HAP-1 (cell line): ENCODE measurements at regions not wholly inside any gene's neighbourhood (a gene's known extent, or its start where the extent isn't known, plus 50 kb on each side); places are given as distances from the start of the nearest gene placed in this dataset.
"Not testable (repeated sequence)": the region's sequence is repeated elsewhere in the genome, so short reads cannot be mapped to it uniquely, and the experiment has no call there.

Experiments
- DNase-seq, 2 experiments: peaks; one replicate each; pipeline ENCODE4 v3.0.0-alpha.2; 2016 to 2020; ENCODE audit warnings: low spot score in 2 of 2
- H3K27me3 ChIP-seq: fragments of 250-450 bp; sonication (Bioruptor Pico); 2 replicates; pipeline ENCODE4 v1.5.1; 2020; ENCODE audit warnings: low read depth, mild to moderate bottlenecking, moderate library complexity
- H3K36me3 ChIP-seq: fragments of 250-450 bp; sonication (Bioruptor Pico); replicated peaks from 2 replicates; pipeline ENCODE4 v1.5.1; 2020; ENCODE audit warnings: mild to moderate bottlenecking
- H3K4me1 ChIP-seq: fragments of 250-450 bp; sonication (Bioruptor Pico); 2 replicates; pipeline ENCODE4 v1.5.1; 2020; ENCODE audit warnings: mild to moderate bottlenecking
- H3K4me3 ChIP-seq: fragments of 250-450 bp; sonication (Bioruptor Pico); 2 replicates; pipeline ENCODE4 v1.5.1; 2020; ENCODE audit warnings: mild to moderate bottlenecking, moderate library complexity
- H3K9me3 ChIP-seq: fragments of 250-450 bp; sonication (Bioruptor Pico); 2 replicates; pipeline ENCODE4 v1.5.1; 2020; ENCODE audit warnings: mild to moderate bottlenecking, moderate library complexity
- in situ Hi-C: fragments of 300-500 bp; cut with MboI; formaldehyde crosslinking; loops from 3 replicates; pipeline ENCODE4 v1.14.3; 2020; ENCODE audit warnings: low sequenced_read_pairs, inconsistent platforms, mixed read lengths

- in situ Hi-C loops: no loop called here
- H3K36me3 ChIP-seq: no peaks in the 10 kb centered on the region
- H3K9me3 ChIP-seq: no peaks in the 10 kb centered on the region
- DNase-seq: peak in 1 of 2 experiments; percentile 28
- peaks cover 11% of the 10 kb centered on the region for H3K27me3 ChIP-seq
- H3K4me1 ChIP-seq: no peaks in the 10 kb centered on the region
- no peak overlapping the region for H3K4me3 ChIP-seq
Measured at GRCh38 chr4:147096667-147097604, 151.3 kb upstream of the TTC29 start.

- Histone ChIP-seq H3K4me3 (no peak overlapping the region), H3K9me3 (no peaks in the 10 kb centered on the region), H3K27me3 (peaks cover 11% of the 10 kb centered on the region), H3K36me3 (no peaks in the 10 kb centered on the region), H3K4me1 (no peaks in the 10 kb centered on the region)
- no peak for DNase-seq
- in situ Hi-C loops: no loop called here
Measured at GRCh38 chr4:147101678-147102077, 156.0 kb upstream of the TTC29 start.

- H3K36me3 ChIP-seq: no peaks in the 10 kb centered on the region
- in situ Hi-C loops: no loop called here
- no peak for DNase-seq
- no peak overlapping the region for H3K4me3 ChIP-seq
- peaks cover 11% of the 10 kb centered on the region for H3K27me3 ChIP-seq
- no peaks in the 10 kb centered on the region for H3K4me1 ChIP-seq
- H3K9me3 ChIP-seq: no peaks in the 10 kb centered on the region
Measured at GRCh38 chr4:147102596-147102995, 156.9 kb upstream of the TTC29 start.

GRCh38 chr4:147103403-147103946 is 157.8 kb upstream of the TTC29 start:
- in situ Hi-C loops: no loop called here
- peaks cover 7% of the 10 kb centered on the region for H3K27me3 ChIP-seq
- no peaks in the 10 kb centered on the region for H3K36me3 ChIP-seq
- H3K4me3 ChIP-seq: no peak overlapping the region
- H3K4me1 ChIP-seq: no peaks in the 10 kb centered on the region
- no peak for DNase-seq
- H3K9me3 ChIP-seq: no peaks in the 10 kb centered on the region

- in situ Hi-C loops: no loop called here
- H3K27me3 ChIP-seq: 0 out of 2 replicates have a peak, but pooled peaks cover 4% of the 10 kb centered on the region
- H3K4me1 ChIP-seq: no peaks in the 10 kb centered on the region
- DNase-seq: no peak
- H3K36me3 ChIP-seq: no peaks in the 10 kb centered on the region
- no peak overlapping the region for H3K4me3 ChIP-seq
- no peaks in the 10 kb centered on the region for H3K9me3 ChIP-seq
Measured at GRCh38 chr4:147104768-147105167, 159.1 kb upstream of the TTC29 start.

- Histone ChIP-seq H3K27me3 (no peaks in the 10 kb centered on the region), H3K36me3 (no peaks in the 10 kb centered on the region), H3K4me3 (no peak overlapping the region), H3K9me3 (no peaks in the 10 kb centered on the region), H3K4me1 (no peaks in the 10 kb centered on the region)
- DNase-seq: no peak
- in situ Hi-C loops: no loop called here
Measured at GRCh38 chr4:147108409-147108808, 162.7 kb upstream of the TTC29 start.

GRCh38 chr4:147109800-147110199 is 164.1 kb upstream of the TTC29 start:
- in situ Hi-C loops: no loop called here
- no peak for DNase-seq
- Histone ChIP-seq H3K36me3 (no peaks in the 10 kb centered on the region), H3K9me3 (no peaks in the 10 kb centered on the region), H3K27me3 (no peaks in the 10 kb centered on the region), H3K4me3 (no peak overlapping the region), H3K4me1 (no peaks in the 10 kb centered on the region)

- Histone ChIP-seq H3K36me3 (no peaks in the 10 kb centered on the region), H3K27me3 (no peaks in the 10 kb centered on the region), H3K9me3 (no peaks in the 10 kb centered on the region), H3K4me3 (no peak overlapping the region), H3K4me1 (no peaks in the 10 kb centered on the region)
- in situ Hi-C loops: no loop called here
- DNase-seq: no peak
Measured at GRCh38 chr4:147110473-147111367, 165.1 kb upstream of the TTC29 start.

GRCh38 chr4:147112196-147112595 is 166.5 kb upstream of the TTC29 start:
- H3K4me3 ChIP-seq, DNase-seq, H3K4me1 ChIP-seq, H3K9me3 ChIP-seq, H3K36me3 ChIP-seq, in situ Hi-C loops, H3K27me3 ChIP-seq: not testable (repeated sequence)

- Histone ChIP-seq H3K4me1 (no peaks in the 10 kb centered on the region), H3K36me3 (no peaks in the 10 kb centered on the region), H3K9me3 (no peaks in the 10 kb centered on the region), H3K27me3 (no peaks in the 10 kb centered on the region), H3K4me3 (no peak overlapping the region)
- DNase-seq: no peak
- in situ Hi-C loops: no loop called here
Measured at GRCh38 chr4:147117431-147117830, 171.8 kb upstream of the TTC29 start.

- no peak for DNase-seq
- no peaks in the 10 kb centered on the region for H3K36me3 ChIP-seq
- no peak overlapping the region for H3K4me3 ChIP-seq
- no peaks in the 10 kb centered on the region for H3K4me1 ChIP-seq
- no peaks in the 10 kb centered on the region for H3K9me3 ChIP-seq
- no peaks in the 10 kb centered on the region for H3K27me3 ChIP-seq
- in situ Hi-C loops: no loop called here
Measured at GRCh38 chr4:147118528-147118927, 172.9 kb upstream of the TTC29 start.

- Histone ChIP-seq H3K36me3 (no peaks in the 10 kb centered on the region), H3K27me3 (no peaks in the 10 kb centered on the region), H3K4me1 (no peaks in the 10 kb centered on the region), H3K4me3 (no peak overlapping the region), H3K9me3 (no peaks in the 10 kb centered on the region)
- in situ Hi-C loops: no loop called here
- no peak for DNase-seq
Measured at GRCh38 chr4:147122685-147123084, 177.0 kb upstream of the TTC29 start.

GRCh38 chr4:147123146-147123545 is 177.5 kb upstream of the TTC29 start:
- no peaks in the 10 kb centered on the region for H3K27me3 ChIP-seq
- no peaks in the 10 kb centered on the region for H3K9me3 ChIP-seq
- H3K4me3 ChIP-seq: no peak overlapping the region
- DNase-seq: no peak
- in situ Hi-C loops: no loop called here
- H3K4me1 ChIP-seq: no peaks in the 10 kb centered on the region
- H3K36me3 ChIP-seq: no peaks in the 10 kb centered on the region

GRCh38 chr4:147128787-147129186 is 183.1 kb upstream of the TTC29 start:
- Histone ChIP-seq H3K27me3 (0 out of 2 replicates have a peak, but pooled peaks cover 2% of the 10 kb centered on the region), H3K36me3 (no peaks in the 10 kb centered on the region), H3K9me3 (no peaks in the 10 kb centered on the region), H3K4me3 (no peak overlapping the region), H3K4me1 (no peaks in the 10 kb centered on the region)
- no peak for DNase-seq
- in situ Hi-C loops: no loop called here
